HG02798 (cell line): ENCODE measurements at regions not wholly inside any gene's neighbourhood (a gene's known extent, or its start where the extent isn't known, plus 50 kb on each side); places are given as distances from the start of the nearest gene placed in this dataset.

Experiments
- ATAC-seq: cut with Tn5 transposase; IDR thresholded peaks from one replicate; pipeline ENCODE4 v1.9.1; 2021; ENCODE audit warnings: mild to moderate bottlenecking; ENCODE audit not compliant: unreplicated experiment, poor library complexity

- no peak for ATAC-seq
Measured at GRCh38 chr5:30626557-30626956, 566.9 kb upstream of the CDH6 start.

GRCh38 chr5:30620481-30621085, 572.9 kb upstream of the CDH6 start:
- no peak for ATAC-seq

DNA sequence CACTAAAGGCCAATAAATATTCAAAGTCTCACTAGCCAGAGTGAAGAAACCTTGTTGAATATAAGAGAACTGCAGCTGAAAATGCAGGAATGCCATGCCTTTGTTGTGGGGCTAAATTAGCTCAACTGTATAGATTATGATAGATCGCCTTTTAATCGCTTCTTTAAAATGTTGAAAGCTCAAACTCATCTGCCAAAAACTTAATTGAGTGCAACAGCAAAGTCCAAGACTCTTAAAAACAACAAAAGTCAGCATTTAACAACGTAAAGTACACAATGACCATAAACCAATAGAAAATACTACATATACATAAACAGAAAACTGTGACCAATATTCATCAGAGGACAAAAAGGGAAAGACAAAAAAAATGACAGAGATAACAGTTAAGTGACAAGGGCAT, 585.0 kb upstream of the CDH6 start:
- ATAC-seq, result no peak

GRCh38 chr5:30607301-30607894, 586.1 kb upstream of the CDH6 start:
- no peak for ATAC-seq

GRCh38 chr5:30605693-30606268, 587.7 kb upstream of the CDH6 start:
- no peak for ATAC-seq

GRCh38 chr5:30604648-30605262, 588.7 kb upstream of the CDH6 start:
- no peak for ATAC-seq

GRCh38 chr5:30600892-30601291, 592.6 kb upstream of the CDH6 start:
- no peak for ATAC-seq

GRCh38 chr5:30596495-30597064, 596.9 kb upstream of the CDH6 start:
- no peak for ATAC-seq

DNA sequence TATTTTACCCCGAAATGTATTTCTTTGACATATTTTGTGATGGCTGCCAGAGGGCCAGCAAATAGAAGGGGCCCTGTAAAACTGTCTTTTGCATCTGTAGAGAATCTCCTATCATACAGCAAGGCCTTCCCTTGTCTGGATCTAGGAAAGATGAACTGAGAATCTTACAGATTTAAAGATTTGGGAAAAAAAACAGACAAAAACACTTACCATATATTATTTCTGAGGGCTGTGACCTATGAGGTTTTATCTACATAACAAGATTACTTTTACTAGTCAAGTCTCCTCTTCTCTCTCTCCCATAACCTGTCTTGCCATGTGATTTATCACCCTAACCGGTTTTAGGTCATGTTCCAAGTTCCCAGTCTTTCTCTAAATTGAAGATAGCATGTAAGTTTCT, 599.2 kb upstream of the CDH6 start:
- no peak for ATAC-seq

GRCh38 chr5:30592833-30593232, 600.7 kb upstream of the CDH6 start:
- ATAC-seq, result no peak

DNA sequence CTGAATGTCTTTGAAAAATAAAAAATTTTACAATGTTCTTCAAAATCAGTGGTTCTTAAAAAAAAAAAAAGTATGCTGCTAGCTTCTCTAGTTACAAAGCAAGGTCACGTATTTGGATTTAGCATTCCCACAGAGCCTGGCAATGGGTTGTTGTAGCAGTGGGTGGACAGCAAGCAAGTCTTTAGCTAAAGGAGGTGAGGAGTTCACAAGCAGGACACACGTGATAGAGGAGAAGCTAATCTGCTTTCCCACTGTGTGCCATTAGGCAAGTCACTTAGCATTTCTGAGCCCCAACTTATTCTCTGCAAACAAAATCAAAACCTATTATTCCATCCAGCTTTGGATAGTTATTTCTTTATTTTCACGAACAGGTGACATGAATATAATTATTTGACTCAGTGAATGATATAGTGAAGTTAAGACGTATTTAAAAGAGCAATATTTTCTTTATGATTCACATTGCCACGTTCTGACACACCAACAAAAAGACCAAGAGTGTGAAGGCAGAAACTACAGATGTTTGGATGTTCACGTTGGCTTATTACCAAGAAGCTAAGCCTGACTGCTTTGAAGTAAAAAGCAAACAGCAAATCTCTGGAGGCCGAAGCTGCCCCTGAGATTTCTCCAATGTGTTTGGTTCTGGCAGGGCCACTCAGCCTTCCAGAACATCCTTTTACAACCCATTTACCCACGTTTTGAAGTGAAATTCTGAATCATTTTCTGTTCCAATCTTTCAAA, 612.1 kb upstream of the CDH6 start:
- ATAC-seq, result no peak

DNA sequence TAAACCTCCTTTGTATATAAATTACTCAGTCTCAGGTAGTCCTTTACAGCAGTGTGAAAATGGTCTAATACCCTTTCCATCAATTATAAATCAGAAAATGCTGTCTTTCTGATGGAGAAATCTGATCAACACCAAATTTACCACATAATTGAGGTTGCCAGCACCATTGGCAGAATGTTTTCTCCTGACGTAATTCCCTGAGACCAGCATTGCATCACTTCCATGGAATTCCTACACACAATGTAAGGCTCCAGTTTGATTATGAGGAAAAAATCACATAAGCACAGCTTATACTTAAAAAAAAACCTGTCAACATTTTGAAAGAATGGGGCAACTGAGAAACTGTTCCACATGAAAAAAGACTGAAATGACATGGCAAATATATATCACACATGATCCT, 618.7 kb upstream of the CDH6 start:
- no peak for ATAC-seq

DNA sequence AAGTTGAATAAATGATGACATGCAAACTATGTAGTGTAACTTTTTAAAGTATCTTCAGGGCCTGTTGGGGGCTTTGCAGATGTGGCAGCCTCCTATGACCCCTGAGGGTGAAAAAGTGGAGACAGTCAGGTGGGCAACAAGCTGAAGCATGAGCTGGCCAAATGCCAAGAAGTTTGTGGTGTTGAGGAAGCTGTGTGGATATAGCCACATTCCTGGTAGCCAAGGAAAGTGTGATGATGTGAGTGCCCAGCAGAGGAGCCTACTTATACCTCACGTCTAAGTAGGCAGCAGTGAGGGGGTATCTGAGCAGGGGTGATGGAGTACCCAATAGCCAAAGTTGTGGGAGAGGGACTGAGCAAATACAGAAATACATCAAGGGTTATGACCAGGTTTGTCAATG, 621.2 kb upstream of the CDH6 start:
- no peak for ATAC-seq

DNA sequence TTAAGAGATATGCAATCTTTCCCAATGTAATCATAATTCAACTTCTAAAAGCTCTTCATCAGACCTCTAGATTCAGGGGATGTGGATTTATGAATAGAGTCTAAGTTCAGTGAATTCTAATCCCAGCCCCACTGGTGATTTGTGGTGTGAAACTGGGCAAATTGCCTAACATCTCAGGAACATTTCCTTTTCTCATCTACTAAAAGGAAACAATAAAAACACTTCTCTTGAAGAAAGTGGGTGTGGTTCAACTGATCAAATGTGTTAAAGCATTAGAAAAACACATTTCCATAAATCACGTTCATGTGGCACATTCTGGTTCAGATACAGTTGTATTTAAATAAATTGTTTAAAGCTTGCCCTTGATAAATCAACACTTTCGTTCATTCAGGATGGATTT, 631.7 kb upstream of the CDH6 start:
- ATAC-seq, result no peak

- no peak for ATAC-seq
Measured at GRCh38 chr5:30551618-30552017, 641.9 kb upstream of the CDH6 start.

- ATAC-seq, result no peak
Measured at GRCh38 chr5:30548580-30549305, 644.7 kb upstream of the CDH6 start.

DNA sequence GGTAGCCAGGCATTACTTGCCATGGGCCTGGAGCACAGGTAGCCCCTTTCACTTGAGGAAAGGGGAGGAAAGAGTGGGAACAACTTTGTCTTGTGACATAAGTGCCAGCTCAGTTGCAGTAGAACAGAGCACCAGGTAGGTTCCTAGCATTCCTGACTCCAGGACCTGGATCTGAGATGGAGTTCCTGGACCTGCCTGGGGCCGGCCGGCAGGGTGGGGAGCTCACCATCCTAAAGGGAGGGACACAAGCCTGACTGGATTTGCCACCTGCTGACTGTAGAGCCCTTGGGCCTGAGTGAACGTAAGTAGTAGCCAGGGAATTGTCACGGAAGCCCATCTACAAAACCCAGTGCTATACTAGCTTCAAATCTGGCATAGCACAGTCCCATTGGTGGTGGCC, 653.3 kb upstream of the CDH6 start:
- ATAC-seq, result no peak

GRCh38 chr5:30539004-30539634, 654.4 kb upstream of the CDH6 start:
- ATAC-seq, result no peak

- no peak for ATAC-seq
Measured at GRCh38 chr5:30525353-30525752, 668.1 kb upstream of the CDH6 start.

GRCh38 chr5:30524428-30524827, 669.1 kb upstream of the CDH6 start:
- no peak for ATAC-seq
